ENCODE measurements at regions not wholly inside any gene's neighbourhood (a gene's known extent, or its start where the extent isn't known, plus 50 kb on each side); places are given as distances from the start of the nearest gene placed in this dataset.

- H3K18ac ChIP-seq (ENCODE audit: extremely low read depth, low read length), result no peak overlapping the region
- H3K27ac ChIP-seq (ENCODE audit: low read depth, low read length), result no peak overlapping the region
- H4K5ac ChIP-seq (ENCODE audit: insufficient read length, low read depth, low read length), result no peak overlapping the region
- peaks cover 0 to 3% (median 0%) of the 10 kb centered on the region in 4 experiments; a peak in 1 of 7 replicates for H3K4me1 ChIP-seq (replicated peaks in 1 of 4; ENCODE audit: control insufficient read depth in 3 of 4, insufficient read depth in 4 of 4, low read length in 3 of 4)
- H3K79me1 ChIP-seq (ENCODE audit: low read depth, low read length), result no peaks in the 10 kb centered on the region
- H2BK120ac ChIP-seq (replicated peaks; ENCODE audit: low read depth, low read length), result no peak overlapping the region
- no peak overlapping the region for H4K91ac ChIP-seq (replicated peaks; ENCODE audit: insufficient read length, low read length)
- TF ChIP-seq KDM1A (IDR thresholded peaks at IDR 0.05; ENCODE audit: borderline replicate concordance, low read length) (no peak), RBBP5 (IDR thresholded peaks at IDR 0.05; ENCODE audit: borderline replicate concordance, low read depth, low read length) (no peak), ATF3 (IDR thresholded peaks at IDR 0.05; ENCODE audit: insufficient read depth, low read depth, low read length) (no peak), SP1 (IDR thresholded peaks at IDR 0.05; ENCODE audit: low read depth, low read length) (no peak), CHD2 (IDR thresholded peaks at IDR 0.05; ENCODE audit: low read length) (no peak), BRCA1 (IDR thresholded peaks at IDR 0.05; ENCODE audit: low read depth, low read length) (no peak), BACH1 (IDR thresholded peaks at IDR 0.05; ENCODE audit: low read length) (no peak), FOSL1 (IDR thresholded peaks at IDR 0.05; ENCODE audit: insufficient read depth, low read depth, low read length) (no peak)
- H3K79me2 ChIP-seq (ENCODE audit: control insufficient read depth in 1 of 2, insufficient read depth in 2 of 2, low read length in 2 of 2), result no peaks in the 10 kb centered on the region
- no peaks in the 10 kb centered on the region for H3K9me3 ChIP-seq (ENCODE audit: insufficient read depth in 2 of 2, low read depth in 1 of 2, low read length in 1 of 2)
- H3K23ac ChIP-seq (ENCODE audit: insufficient read length), result no peak overlapping the region
- H2BK15ac ChIP-seq (ENCODE audit: low read length), result no peak overlapping the region
- H3K14ac ChIP-seq (ENCODE audit: insufficient read length), result no peak overlapping the region
- H4K20me1 ChIP-seq (replicated peaks in 1 of 2; ENCODE audit: control insufficient read depth in 1 of 2, insufficient read depth in 2 of 2, low read length in 2 of 2), result no peaks in the 10 kb centered on the region
- 99% methylated on average over 11 of the region's 15 CpGs; no CpG with 5 or more reads in 1 of the 2 experiments for WGBS, 2 experiments (ENCODE audit: extremely low coverage in 1 of 2, insufficient coverage in 1 of 2, insufficient read length in 1 of 2, insufficient replicate concordance in 2 of 2, low coverage in 1 of 2, low lambda C conversion rate in 2 of 2, missing lambda C conversion rate in 1 of 2)
- CTCF ChIA-PET (ENCODE audit: partially characterized antibody), result interaction anchor here (1.4 kb wide), 1 partner anchor 248 kb away, joined by 3 read pairs; no protein-coding TSS in a partner anchor
- POLR2A ChIA-PET (ENCODE audit: partially characterized antibody), result no interaction called here
- no peak overlapping the region for H2AFZ ChIP-seq (ENCODE audit: low read length)
- H3K4me2 ChIP-seq (ENCODE audit: insufficient read depth in 1 of 2, low read depth in 2 of 2, low read length in 2 of 2), result no peak overlapping the region
- H3K9ac ChIP-seq (replicated peaks in 1 of 4; ENCODE audit: extremely low read depth in 1 of 4, low read depth in 3 of 4, low read length in 3 of 4), result no peak overlapping the region
- no peak for FAIRE-seq
- H4K8ac ChIP-seq (ENCODE audit: extremely low read depth, insufficient read depth, low read length), result no peak overlapping the region
- DNase-seq (ENCODE audit: low read depth in 1 of 2, low spot score in 2 of 2), result no peak
- no peaks in the 10 kb centered on the region for H3K23me2 ChIP-seq (ENCODE audit: low read depth, low read length)
- H2BK20ac ChIP-seq (ENCODE audit: low read length), result no peak overlapping the region
- H2AK5ac ChIP-seq (ENCODE audit: low read depth, low read length), result no peak overlapping the region
- H3K27me3 ChIP-seq (replicated peaks in 1 of 4; ENCODE audit: control insufficient read depth in 3 of 4, extremely low read depth in 1 of 4, insufficient read depth in 3 of 4, low read length in 3 of 4), result no peaks in the 10 kb centered on the region
- H3K4ac ChIP-seq (replicated peaks; ENCODE audit: insufficient read length, low read depth, low read length), result no peak overlapping the region
- H3K36me3 ChIP-seq (ENCODE audit: control insufficient read depth in 2 of 4, insufficient read depth in 4 of 4, low read length in 3 of 4), result no peaks in the 10 kb centered on the region
- H2BK12ac ChIP-seq (ENCODE audit: low read depth, low read length), result no peak overlapping the region
- H3K56ac ChIP-seq (replicated peaks; ENCODE audit: insufficient read length, low read depth, low read length), result no peak overlapping the region
- H2BK5ac ChIP-seq (ENCODE audit: low read depth, low read length), result no peak overlapping the region
- H3K4me3 ChIP-seq (ENCODE audit: extremely low read depth in 1 of 4, insufficient read depth in 2 of 4, low read depth in 3 of 4, low read length in 4 of 4), result no peak overlapping the region
Measured at GRCh38 chrX:138073626-138074025, 507.7 kb downstream of the ZIC3 start.
